RWPE2 (cell line): ENCODE measurements at regions not wholly inside any gene's neighbourhood (a gene's known extent, or its start where the extent isn't known, plus 50 kb on each side); places are given as distances from the start of the nearest gene placed in this dataset.

Source experiments
- ATAC-seq: fragments of 200-7000 bp; cut with Tn5 transposase; 3 replicates; pipeline ENCODE4 v1.9.1; 2021; ENCODE audit warnings: low read depth
- DNase-seq: peaks from one replicate; pipeline ENCODE4 v3.0.0-alpha.2; 2020; ENCODE audit warnings: low spot score
- H3K27ac ChIP-seq: fragments of 450-650 bp; 2 replicates; pipeline ENCODE4 v1.5.1; 2017; ENCODE audit warnings: mild to moderate bottlenecking; ENCODE audit not compliant: poor library complexity, severe bottlenecking
- H3K27me3 ChIP-seq: fragments of 250-450 bp; sonication (Bioruptor Pico); 2 replicates; pipeline ENCODE4 v1.5.1; 2021; ENCODE audit warnings: mild to moderate bottlenecking, moderate library complexity; ENCODE audit not compliant: insufficient read depth, poor library complexity, severe bottlenecking
- H3K36me3 ChIP-seq: fragments of 250-450 bp; sonication (Bioruptor Pico); 2 replicates; pipeline ENCODE4 v1.5.1; 2020; ENCODE audit warnings: low read depth, mild to moderate bottlenecking, moderate library complexity
- H3K4me1 ChIP-seq: fragments of 250-450 bp; sonication (Bioruptor Pico); 2 replicates; pipeline ENCODE4 v1.5.1; 2021; ENCODE audit warnings: mild to moderate bottlenecking, moderate library complexity; ENCODE audit not compliant: insufficient read depth, poor library complexity, severe bottlenecking
- H3K4me3 ChIP-seq: fragments of 250-450 bp; sonication (Bioruptor Pico); 2 replicates; pipeline ENCODE4 v1.5.1; 2021; ENCODE audit warnings: mild to moderate bottlenecking, moderate library complexity; ENCODE audit not compliant: severe bottlenecking
- H3K9me3 ChIP-seq: fragments of 250-450 bp; sonication (Bioruptor Pico); 2 replicates; pipeline ENCODE4 v1.5.1; 2021; ENCODE audit warnings: mild to moderate bottlenecking, moderate library complexity; ENCODE audit not compliant: severe bottlenecking
- CTCF ChIP-seq: fragments of 450-650 bp; IDR thresholded peaks from one replicate; pipeline ENCODE4 v1.5.1; 2017; ENCODE audit warnings: mild to moderate bottlenecking, moderate library complexity; ENCODE audit not compliant: poor library complexity, severe bottlenecking

- H3K27me3 ChIP-seq, result no peaks in the 10 kb centered on the region
- H3K9me3 ChIP-seq, result no peaks in the 10 kb centered on the region
- H3K27ac ChIP-seq, result no peak overlapping the region
- ATAC-seq, result no peak
- no peaks in the 10 kb centered on the region for H3K4me1 ChIP-seq
- TF ChIP-seq CTCF, result no peak
- no peak for DNase-seq
- H3K36me3 ChIP-seq, result no peaks in the 10 kb centered on the region
- no peak overlapping the region for H3K4me3 ChIP-seq
Measured at GRCh38 chr6:165941786-165942185, 225.9 kb downstream of the TBXT start.

GRCh38 chr6:165941249-165941775 lies 226.3 kb downstream of the TBXT start:
- DNase-seq, result no peak
- no peaks in the 10 kb centered on the region for H3K9me3 ChIP-seq
- H3K4me3 ChIP-seq, result no peak overlapping the region
- ATAC-seq, result no peak
- TF ChIP-seq CTCF, result no peak
- no peak overlapping the region for H3K27ac ChIP-seq
- H3K4me1 ChIP-seq, result no peaks in the 10 kb centered on the region
- H3K27me3 ChIP-seq, result no peaks in the 10 kb centered on the region
- no peaks in the 10 kb centered on the region for H3K36me3 ChIP-seq

- TF ChIP-seq CTCF, result no peak
- no peak for ATAC-seq
- no peak for DNase-seq
- no peaks in the 10 kb centered on the region for H3K36me3 ChIP-seq
- H3K27ac ChIP-seq, result no peak overlapping the region
- no peak overlapping the region for H3K4me3 ChIP-seq
- no peaks in the 10 kb centered on the region for H3K27me3 ChIP-seq
- H3K9me3 ChIP-seq, result no peaks in the 10 kb centered on the region
- no peaks in the 10 kb centered on the region for H3K4me1 ChIP-seq
Measured at GRCh38 chr6:165940366-165940765, 227.3 kb downstream of the TBXT start.

GRCh38 chr6:165939601-165940290 lies 227.9 kb downstream of the TBXT start:
- DNase-seq (no peak), ATAC-seq (no peak)
- Histone ChIP-seq H3K4me1 (no peaks in the 10 kb centered on the region), H3K27me3 (no peaks in the 10 kb centered on the region), H3K9me3 (no peaks in the 10 kb centered on the region), H3K4me3 (no peak overlapping the region), H3K36me3 (no peaks in the 10 kb centered on the region), H3K27ac (no peak overlapping the region)
- no peak for TF ChIP-seq CTCF

- Histone ChIP-seq H3K4me1 (no peaks in the 10 kb centered on the region), H3K9me3 (no peaks in the 10 kb centered on the region), H3K4me3 (no peak overlapping the region), H3K27ac (no peak overlapping the region), H3K36me3 (no peaks in the 10 kb centered on the region), H3K27me3 (no peaks in the 10 kb centered on the region)
- DNase-seq, result no peak
- no peak for ATAC-seq
- TF ChIP-seq CTCF, result no peak
Measured at GRCh38 chr6:165939047-165939446, 228.6 kb downstream of the TBXT start.
